H1 (cell line): ENCODE measurements at regions not wholly inside any gene's neighbourhood (a gene's known extent, or its start where the extent isn't known, plus 50 kb on each side); places are given as distances from the start of the nearest gene placed in this dataset.

Experiments used
- SIN3A ChIP-seq, 2 experiments: IDR thresholded peaks in 1 of 2; conservative IDR thresholded peaks in 1 of 2; 2 replicates each; pipeline ENCODE4 v1.6.1; 2011 to 2012; ENCODE audit warnings: low read length in 2 of 2, improper control_type of control experiment in 1 of 2, low read depth in 1 of 2, mild to moderate bottlenecking in 1 of 2
- TF ChIP-seq, protein P1 (sequence below): fragments of 300-600 bp; sonication (generic); IDR thresholded peaks from 2 replicates; pipeline ENCODE4 v1.7.1; 2012; ENCODE audit warnings: low read length, moderate library complexity, mild to moderate bottlenecking, inconsistent platforms; ENCODE audit not compliant: insufficient replicate concordance
- TF ChIP-seq, protein P2 (sequence below): IDR thresholded peaks from 2 replicates; pipeline ENCODE4 v1.6.1; 2012; ENCODE audit warnings: inconsistent platforms

DNA sequence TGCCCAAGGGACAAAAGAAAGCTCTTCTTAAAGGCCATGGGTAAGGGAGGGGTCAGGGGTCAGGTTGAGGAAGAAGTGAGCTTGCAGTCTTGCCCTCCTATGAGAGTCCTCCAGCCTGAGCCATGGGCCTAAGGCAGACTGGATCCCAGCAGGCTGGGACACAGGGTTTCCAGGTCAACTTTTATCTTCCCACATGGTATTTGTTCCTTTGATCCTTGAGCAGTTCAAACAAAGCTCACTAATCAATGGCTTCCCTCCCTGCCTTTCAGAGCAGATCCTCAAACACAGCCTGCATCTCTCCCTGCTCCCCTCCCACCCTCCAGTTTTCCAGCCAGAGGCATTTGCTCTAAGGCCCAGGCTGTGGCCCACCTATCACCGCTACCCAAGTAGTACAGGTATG lies 589.3 kb downstream of the INSC start (continued):
- TF ChIP-seq, protein P1, sequence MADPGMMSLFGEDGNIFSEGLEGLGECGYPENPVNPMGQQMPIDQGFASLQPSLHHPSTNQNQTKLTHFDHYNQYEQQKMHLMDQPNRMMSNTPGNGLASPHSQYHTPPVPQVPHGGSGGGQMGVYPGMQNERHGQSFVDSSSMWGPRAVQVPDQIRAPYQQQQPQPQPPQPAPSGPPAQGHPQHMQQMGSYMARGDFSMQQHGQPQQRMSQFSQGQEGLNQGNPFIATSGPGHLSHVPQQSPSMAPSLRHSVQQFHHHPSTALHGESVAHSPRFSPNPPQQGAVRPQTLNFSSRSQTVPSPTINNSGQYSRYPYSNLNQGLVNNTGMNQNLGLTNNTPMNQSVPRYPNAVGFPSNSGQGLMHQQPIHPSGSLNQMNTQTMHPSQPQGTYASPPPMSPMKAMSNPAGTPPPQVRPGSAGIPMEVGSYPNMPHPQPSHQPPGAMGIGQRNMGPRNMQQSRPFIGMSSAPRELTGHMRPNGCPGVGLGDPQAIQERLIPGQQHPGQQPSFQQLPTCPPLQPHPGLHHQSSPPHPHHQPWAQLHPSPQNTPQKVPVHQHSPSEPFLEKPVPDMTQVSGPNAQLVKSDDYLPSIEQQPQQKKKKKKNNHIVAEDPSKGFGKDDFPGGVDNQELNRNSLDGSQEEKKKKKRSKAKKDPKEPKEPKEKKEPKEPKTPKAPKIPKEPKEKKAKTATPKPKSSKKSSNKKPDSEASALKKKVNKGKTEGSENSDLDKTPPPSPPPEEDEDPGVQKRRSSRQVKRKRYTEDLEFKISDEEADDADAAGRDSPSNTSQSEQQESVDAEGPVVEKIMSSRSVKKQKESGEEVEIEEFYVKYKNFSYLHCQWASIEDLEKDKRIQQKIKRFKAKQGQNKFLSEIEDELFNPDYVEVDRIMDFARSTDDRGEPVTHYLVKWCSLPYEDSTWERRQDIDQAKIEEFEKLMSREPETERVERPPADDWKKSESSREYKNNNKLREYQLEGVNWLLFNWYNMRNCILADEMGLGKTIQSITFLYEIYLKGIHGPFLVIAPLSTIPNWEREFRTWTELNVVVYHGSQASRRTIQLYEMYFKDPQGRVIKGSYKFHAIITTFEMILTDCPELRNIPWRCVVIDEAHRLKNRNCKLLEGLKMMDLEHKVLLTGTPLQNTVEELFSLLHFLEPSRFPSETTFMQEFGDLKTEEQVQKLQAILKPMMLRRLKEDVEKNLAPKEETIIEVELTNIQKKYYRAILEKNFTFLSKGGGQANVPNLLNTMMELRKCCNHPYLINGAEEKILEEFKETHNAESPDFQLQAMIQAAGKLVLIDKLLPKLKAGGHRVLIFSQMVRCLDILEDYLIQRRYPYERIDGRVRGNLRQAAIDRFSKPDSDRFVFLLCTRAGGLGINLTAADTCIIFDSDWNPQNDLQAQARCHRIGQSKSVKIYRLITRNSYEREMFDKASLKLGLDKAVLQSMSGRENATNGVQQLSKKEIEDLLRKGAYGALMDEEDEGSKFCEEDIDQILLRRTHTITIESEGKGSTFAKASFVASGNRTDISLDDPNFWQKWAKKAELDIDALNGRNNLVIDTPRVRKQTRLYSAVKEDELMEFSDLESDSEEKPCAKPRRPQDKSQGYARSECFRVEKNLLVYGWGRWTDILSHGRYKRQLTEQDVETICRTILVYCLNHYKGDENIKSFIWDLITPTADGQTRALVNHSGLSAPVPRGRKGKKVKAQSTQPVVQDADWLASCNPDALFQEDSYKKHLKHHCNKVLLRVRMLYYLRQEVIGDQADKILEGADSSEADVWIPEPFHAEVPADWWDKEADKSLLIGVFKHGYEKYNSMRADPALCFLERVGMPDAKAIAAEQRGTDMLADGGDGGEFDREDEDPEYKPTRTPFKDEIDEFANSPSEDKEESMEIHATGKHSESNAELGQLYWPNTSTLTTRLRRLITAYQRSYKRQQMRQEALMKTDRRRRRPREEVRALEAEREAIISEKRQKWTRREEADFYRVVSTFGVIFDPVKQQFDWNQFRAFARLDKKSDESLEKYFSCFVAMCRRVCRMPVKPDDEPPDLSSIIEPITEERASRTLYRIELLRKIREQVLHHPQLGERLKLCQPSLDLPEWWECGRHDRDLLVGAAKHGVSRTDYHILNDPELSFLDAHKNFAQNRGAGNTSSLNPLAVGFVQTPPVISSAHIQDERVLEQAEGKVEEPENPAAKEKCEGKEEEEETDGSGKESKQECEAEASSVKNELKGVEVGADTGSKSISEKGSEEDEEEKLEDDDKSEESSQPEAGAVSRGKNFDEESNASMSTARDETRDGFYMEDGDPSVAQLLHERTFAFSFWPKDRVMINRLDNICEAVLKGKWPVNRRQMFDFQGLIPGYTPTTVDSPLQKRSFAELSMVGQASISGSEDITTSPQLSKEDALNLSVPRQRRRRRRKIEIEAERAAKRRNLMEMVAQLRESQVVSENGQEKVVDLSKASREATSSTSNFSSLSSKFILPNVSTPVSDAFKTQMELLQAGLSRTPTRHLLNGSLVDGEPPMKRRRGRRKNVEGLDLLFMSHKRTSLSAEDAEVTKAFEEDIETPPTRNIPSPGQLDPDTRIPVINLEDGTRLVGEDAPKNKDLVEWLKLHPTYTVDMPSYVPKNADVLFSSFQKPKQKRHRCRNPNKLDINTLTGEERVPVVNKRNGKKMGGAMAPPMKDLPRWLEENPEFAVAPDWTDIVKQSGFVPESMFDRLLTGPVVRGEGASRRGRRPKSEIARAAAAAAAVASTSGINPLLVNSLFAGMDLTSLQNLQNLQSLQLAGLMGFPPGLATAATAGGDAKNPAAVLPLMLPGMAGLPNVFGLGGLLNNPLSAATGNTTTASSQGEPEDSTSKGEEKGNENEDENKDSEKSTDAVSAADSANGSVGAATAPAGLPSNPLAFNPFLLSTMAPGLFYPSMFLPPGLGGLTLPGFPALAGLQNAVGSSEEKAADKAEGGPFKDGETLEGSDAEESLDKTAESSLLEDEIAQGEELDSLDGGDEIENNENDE, result no peak
- TF ChIP-seq SIN3A (conservative IDR thresholded peaks at IDR 0.05 in 1 of 2, IDR thresholded peaks at IDR 0.05 in 1 of 2; ENCODE audit: low read depth in 1 of 2, low read length in 2 of 2), result no peak
- TF ChIP-seq, protein P2, sequence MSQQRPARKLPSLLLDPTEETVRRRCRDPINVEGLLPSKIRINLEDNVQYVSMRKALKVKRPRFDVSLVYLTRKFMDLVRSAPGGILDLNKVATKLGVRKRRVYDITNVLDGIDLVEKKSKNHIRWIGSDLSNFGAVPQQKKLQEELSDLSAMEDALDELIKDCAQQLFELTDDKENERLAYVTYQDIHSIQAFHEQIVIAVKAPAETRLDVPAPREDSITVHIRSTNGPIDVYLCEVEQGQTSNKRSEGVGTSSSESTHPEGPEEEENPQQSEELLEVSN, result no peak
